GM12864 (cell line): ENCODE measurements at regions not wholly inside any gene's neighbourhood (a gene's known extent, or its start where the extent isn't known, plus 50 kb on each side); places are given as distances from the start of the nearest gene placed in this dataset.

ENCODE experiments used
- DNase-seq: peaks from one replicate; pipeline ENCODE4 v3.0.0-alpha.2; 2011; ENCODE audit warnings: low read depth
- H3K4me3 ChIP-seq: 2 replicates; pipeline ENCODE4 v1.5.1; 2011; ENCODE audit warnings: mild to moderate bottlenecking, low read depth, low read length, control low read depth
- CTCF ChIP-seq: IDR thresholded peaks from 2 replicates; pipeline ENCODE4 v1.5.1; 2011; ENCODE audit warnings: low read depth, mild to moderate bottlenecking, moderate library complexity, low read length, control low read depth, inconsistent platforms; ENCODE audit errors: missing control alignments

DNA sequence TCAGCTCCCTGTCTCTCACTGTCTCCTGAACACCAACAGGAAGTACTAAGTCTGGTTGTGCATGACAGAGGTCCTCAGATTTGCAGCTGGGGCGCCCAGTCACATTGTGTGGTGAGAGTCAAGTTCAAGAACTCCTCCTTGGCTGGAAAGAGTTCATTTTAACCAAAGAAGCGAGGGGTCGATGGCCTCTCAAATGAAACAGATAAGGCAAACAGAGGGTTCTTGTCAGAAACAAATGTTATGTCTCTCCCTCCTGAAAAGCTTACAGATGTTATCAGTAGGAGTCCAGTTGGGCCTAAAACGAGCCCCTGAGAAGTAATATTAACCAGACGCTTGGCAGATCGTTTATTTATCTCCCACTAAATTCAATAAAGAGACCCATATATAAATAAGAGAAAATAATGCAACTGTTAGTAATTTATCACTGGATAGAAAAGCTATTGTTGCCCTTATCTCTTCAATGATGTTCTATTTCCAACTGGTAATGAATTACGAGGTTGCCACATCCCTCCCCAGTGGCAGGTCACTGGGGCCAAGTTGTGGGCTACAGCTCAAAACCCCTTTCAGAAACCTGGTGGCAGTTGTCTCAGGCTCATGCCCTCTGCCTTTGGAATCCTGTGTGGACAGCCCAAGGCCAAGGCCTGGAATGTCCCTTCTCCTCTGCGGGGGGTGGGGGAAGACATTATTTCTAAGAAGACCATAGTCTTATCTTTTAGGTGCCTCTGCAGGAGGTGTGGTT is 307.5 kb upstream of the DYNLRB2 start:
- TF ChIP-seq CTCF: no peak
- no peak for DNase-seq
- H3K4me3 ChIP-seq: no peak overlapping the region

GRCh38 chr16:80231888-80232287 is 308.9 kb upstream of the DYNLRB2 start:
- peak; percentile 12 for DNase-seq
- TF ChIP-seq CTCF: no peak

GRCh38 chr16:80231121-80231520 is 309.7 kb upstream of the DYNLRB2 start:
- no peak for DNase-seq
- TF ChIP-seq CTCF: no peak
- no peak overlapping the region for H3K4me3 ChIP-seq

More at GRCh38 chr16:80231888-80232287, 308.9 kb upstream of the DYNLRB2 start:
- no peak overlapping the region for H3K4me3 ChIP-seq

DNA sequence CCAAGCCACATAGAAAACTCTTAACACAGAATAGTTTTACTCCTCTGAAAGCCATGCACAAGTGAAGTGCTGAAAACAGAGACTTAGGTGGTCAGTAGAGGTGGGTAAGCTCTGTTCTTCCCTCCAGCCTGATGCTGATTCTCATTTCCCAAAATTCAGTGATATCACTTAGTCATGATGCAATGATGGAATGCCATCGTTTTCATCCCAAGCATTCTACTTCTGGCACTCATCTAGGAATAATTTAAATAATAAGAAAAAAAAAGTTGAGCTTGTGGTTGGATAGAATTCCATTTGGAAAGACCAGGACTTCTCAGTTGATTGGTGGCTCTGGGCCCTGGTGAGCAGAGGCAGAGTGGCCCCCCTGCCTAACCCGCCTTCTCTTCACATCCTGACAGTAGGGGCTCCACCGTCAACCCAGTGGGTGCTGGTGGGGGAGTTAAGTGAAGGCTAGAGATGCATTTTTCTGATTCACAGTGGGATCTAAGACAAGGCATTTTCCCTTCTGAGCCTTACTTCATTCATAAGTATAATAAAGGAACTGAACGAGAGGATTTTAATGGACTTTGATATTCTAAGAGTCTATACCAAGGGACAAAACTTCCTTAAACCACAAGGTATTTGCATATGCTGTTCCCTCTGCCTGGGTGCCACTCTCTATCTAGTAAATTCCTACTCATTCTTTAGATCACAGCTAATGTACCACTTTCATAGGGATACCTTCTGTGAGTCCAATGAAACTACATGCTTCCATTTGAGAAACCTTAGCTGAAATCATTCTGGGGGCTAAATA is 310.3 kb upstream of the DYNLRB2 start:
- no peak for TF ChIP-seq CTCF
- H3K4me3 ChIP-seq: no peak overlapping the region
- DNase-seq: no peak

DNA sequence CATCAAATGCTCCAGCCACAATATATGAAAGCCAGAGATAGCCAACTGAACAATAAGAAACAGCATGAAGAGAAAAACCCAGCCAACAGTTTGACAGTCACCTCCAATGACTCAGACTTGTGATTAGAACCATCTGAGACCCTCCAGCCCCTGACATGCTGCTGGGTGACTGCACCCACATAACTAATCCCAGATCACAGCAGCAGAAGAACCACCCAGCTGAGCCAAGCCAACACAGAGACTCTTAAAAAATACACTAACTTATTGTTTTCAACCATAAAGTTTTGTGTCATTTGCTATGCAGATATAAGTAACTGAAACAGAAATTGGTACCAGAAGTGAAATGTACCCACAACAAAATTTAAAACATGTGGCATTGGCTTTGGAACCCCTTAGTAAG is 314.3 kb upstream of the DYNLRB2 start:
- DNase-seq: no peak
- no peak overlapping the region for H3K4me3 ChIP-seq
- no peak for TF ChIP-seq CTCF

- no peak for TF ChIP-seq CTCF
- no peak overlapping the region for H3K4me3 ChIP-seq
- DNase-seq: no peak
These were observed 330.0 kb upstream of the DYNLRB2 start for GRCh38 chr16:80210787-80211186.
